Urinary bladder (tissue), 3 donors: ENCODE measurements at regions not wholly inside any gene's neighbourhood (a gene's known extent, or its start where the extent isn't known, plus 50 kb on each side); places are given as distances from the start of the nearest gene placed in this dataset.

Experiments
- DNase-seq: peaks from one replicate; pipeline ENCODE4 v3.0.0-alpha.2; 2015; ENCODE audit errors: extremely low spot score
- H3K27ac ChIP-seq: one replicate; pipeline ENCODE4 v1.5.1; 2013; ENCODE audit warnings: low read depth, mild to moderate bottlenecking, moderate library complexity
- H3K36me3 ChIP-seq: one replicate; pipeline ENCODE4 v1.6.1; 2013; ENCODE audit warnings: mild to moderate bottlenecking, moderate library complexity; ENCODE audit not compliant: insufficient read depth
- H3K4me1 ChIP-seq: one replicate; pipeline ENCODE4 v1.6.1; 2013; ENCODE audit warnings: mild to moderate bottlenecking, moderate library complexity; ENCODE audit not compliant: insufficient read depth
- H3K4me3 ChIP-seq: one replicate; pipeline ENCODE4 v1.5.1; 2013; ENCODE audit warnings: low read depth, low read length
- WGBS: extraction: QIAGEN DNeasy Blood & Tissue Kit; methylation state at CpG from one replicate; pipeline ENCODE4 v1.1.7; 2013; 5-methylcytosine and 5-hydroxymethylcytosine counted together
- donor health status: healthy with polysubstance abuse.
- donor health status: healthy.

GRCh38 chr1:37294529-37294928 lies 179.9 kb upstream of the ZC3H12A start:
- H3K4me3 ChIP-seq, result no peak overlapping the region
- H3K36me3 ChIP-seq, result no peaks in the 10 kb centered on the region
- no peak overlapping the region for H3K27ac ChIP-seq
- no peaks in the 10 kb centered on the region for H3K4me1 ChIP-seq
- 59% methylated on average over 6 of the region's 6 CpGs for WGBS
- DNase-seq, result no peak

GRCh38 chr1:37298769-37299168 lies 175.6 kb upstream of the ZC3H12A start:
- no peak overlapping the region for H3K4me3 ChIP-seq
- H3K36me3 ChIP-seq, result no peaks in the 10 kb centered on the region
- DNase-seq, result no peak
- no peaks in the 10 kb centered on the region for H3K4me1 ChIP-seq
- H3K27ac ChIP-seq, result no peak overlapping the region
- WGBS, result 62% methylated on average over 6 of the region's 6 CpGs

- no peak for DNase-seq
- 84% methylated on average over 5 of the region's 5 CpGs for WGBS
Observed at GRCh38 chr1:37299216-37299615, 175.2 kb upstream of the ZC3H12A start.

GRCh38 chr1:37303884-37304574 lies 170.4 kb upstream of the ZC3H12A start:
- H3K36me3 ChIP-seq, result no peaks in the 10 kb centered on the region
- H3K27ac ChIP-seq, result no peak overlapping the region
- H3K4me1 ChIP-seq, result no peaks in the 10 kb centered on the region
- no peak overlapping the region for H3K4me3 ChIP-seq
- 56% methylated on average over 3 of the region's 3 CpGs for WGBS
- no peak for DNase-seq

More at GRCh38 chr1:37299216-37299615, 175.2 kb upstream of the ZC3H12A start:
- H3K4me3 ChIP-seq, result no peak overlapping the region
- no peaks in the 10 kb centered on the region for H3K36me3 ChIP-seq
- no peaks in the 10 kb centered on the region for H3K4me1 ChIP-seq
- H3K27ac ChIP-seq, result no peak overlapping the region

- 86% methylated on average over 1 of the region's 1 CpG for WGBS
- Histone ChIP-seq H3K4me3 (no peak overlapping the region), H3K36me3 (no peaks in the 10 kb centered on the region), H3K27ac (no peak overlapping the region), H3K4me1 (no peaks in the 10 kb centered on the region)
- no peak for DNase-seq
Observed at GRCh38 chr1:37305108-37305507, 169.3 kb upstream of the ZC3H12A start.

- Histone ChIP-seq H3K36me3 (no peaks in the 10 kb centered on the region), H3K4me3 (no peak overlapping the region), H3K4me1 (no peaks in the 10 kb centered on the region), H3K27ac (no peak overlapping the region)
- 43% methylated on average over 7 of the region's 7 CpGs for WGBS
- no peak for DNase-seq
Observed at GRCh38 chr1:37305841-37306240, 168.5 kb upstream of the ZC3H12A start.

- no peak for DNase-seq
- WGBS, result 67% methylated on average over 4 of the region's 4 CpGs
- Histone ChIP-seq H3K4me3 (no peak overlapping the region), H3K27ac (no peak overlapping the region), H3K36me3 (no peaks in the 10 kb centered on the region), H3K4me1 (no peaks in the 10 kb centered on the region)
Observed at GRCh38 chr1:37306461-37306860, 167.9 kb upstream of the ZC3H12A start.

- WGBS, result 85% methylated on average over 11 of the region's 11 CpGs
- Histone ChIP-seq H3K4me3 (no peak overlapping the region), H3K27ac (no peak overlapping the region), H3K4me1 (no peaks in the 10 kb centered on the region), H3K36me3 (no peaks in the 10 kb centered on the region)
- no peak for DNase-seq
Observed at GRCh38 chr1:37306871-37307270, 167.5 kb upstream of the ZC3H12A start.

GRCh38 chr1:37308031-37308960 lies 166.1 kb upstream of the ZC3H12A start:
- Histone ChIP-seq H3K36me3 (no peaks in the 10 kb centered on the region), H3K4me1 (no peaks in the 10 kb centered on the region), H3K27ac (no peak overlapping the region), H3K4me3 (no peak overlapping the region)
- no peak for DNase-seq
- WGBS, result 65% methylated on average over 25 of the region's 25 CpGs

GRCh38 chr1:37309574-37309973 lies 164.8 kb upstream of the ZC3H12A start:
- H3K27ac ChIP-seq, result no peak overlapping the region
- H3K36me3 ChIP-seq, result no peaks in the 10 kb centered on the region
- H3K4me1 ChIP-seq, result no peaks in the 10 kb centered on the region
- 74% methylated on average over 3 of the region's 3 CpGs for WGBS
- no peak for DNase-seq
- H3K4me3 ChIP-seq, result no peak overlapping the region

- Histone ChIP-seq H3K4me3 (no peak overlapping the region), H3K36me3 (no peaks in the 10 kb centered on the region), H3K27ac (no peak overlapping the region), H3K4me1 (no peaks in the 10 kb centered on the region)
- DNase-seq, result no peak
- 80% methylated on average over 13 of the region's 13 CpGs for WGBS
Observed at GRCh38 chr1:37310064-37310463, 164.3 kb upstream of the ZC3H12A start.

- no peaks in the 10 kb centered on the region for H3K36me3 ChIP-seq
- WGBS, result 14% methylated on average over 4 of the region's 4 CpGs
- H3K4me3 ChIP-seq, result no peak overlapping the region
- H3K27ac ChIP-seq, result no peak overlapping the region
- DNase-seq, result no peak
- no peaks in the 10 kb centered on the region for H3K4me1 ChIP-seq
Observed at GRCh38 chr1:37315371-37315846, 159.0 kb upstream of the ZC3H12A start.

GRCh38 chr1:37317870-37318467 lies 156.4 kb upstream of the ZC3H12A start:
- H3K27ac ChIP-seq, result no peak overlapping the region
- no peak for DNase-seq
- 5% methylated on average over 35 of the region's 35 CpGs for WGBS
- H3K4me1 ChIP-seq, result no peaks in the 10 kb centered on the region
- H3K36me3 ChIP-seq, result no peaks in the 10 kb centered on the region
- no peak overlapping the region for H3K4me3 ChIP-seq

GRCh38 chr1:37318490-37318889 lies 155.9 kb upstream of the ZC3H12A start:
- Histone ChIP-seq H3K27ac (no peak overlapping the region), H3K4me1 (no peaks in the 10 kb centered on the region), H3K4me3 (no peak overlapping the region), H3K36me3 (no peaks in the 10 kb centered on the region)
- DNase-seq, result no peak
- WGBS, result 11% methylated on average over 20 of the region's 20 CpGs
